Thyroid gland (tissue), 4 donors: ENCODE measurements at regions not wholly inside any gene's neighbourhood (a gene's known extent, or its start where the extent isn't known, plus 50 kb on each side); places are given as distances from the start of the nearest gene placed in this dataset.

Source experiments
- CTCF ChIP-seq, 6 experiments: fragments of 200-600 bp in 3 of 6; fragments of 450-650 bp in 3 of 6; sonication (generic) in 3 of 6; IDR thresholded peaks; one replicate each; pipeline ENCODE4 v1.5.1; 2016 to 2019; ENCODE audit warnings: antibody characterized with exemption in 6 of 6, mild to moderate bottlenecking in 2 of 6, inconsistent platforms in 1 of 6, moderate library complexity in 1 of 6
- POLR2A ChIP-seq, 2 donors: fragments of 450-650 bp; IDR thresholded peaks; one replicate each; pipeline ENCODE4 v1.6.1; 2017; ENCODE audit warnings: antibody characterized with exemption in 2 of 2, mild to moderate bottlenecking in 2 of 2, moderate library complexity in 1 of 2

DNA sequence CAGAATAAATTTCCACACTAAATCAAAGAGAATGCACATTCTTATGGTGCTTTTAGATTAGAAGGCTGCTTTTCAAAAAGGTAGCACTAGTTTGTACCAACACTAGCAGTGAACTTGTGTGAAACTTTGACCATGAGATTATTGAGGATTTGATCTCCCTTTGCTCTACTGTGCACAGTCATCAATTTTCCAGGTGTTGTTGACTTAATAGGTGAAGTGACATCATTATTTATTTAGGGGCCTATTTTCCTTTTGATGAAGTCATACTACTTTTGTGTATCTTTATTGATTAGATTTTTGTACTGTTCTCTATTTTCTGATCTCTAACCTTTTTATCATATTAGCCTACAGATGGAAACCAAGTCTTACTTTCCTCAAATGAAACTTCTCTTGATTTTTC, 507.9 kb upstream of the LCORL start:
- TF ChIP-seq CTCF (IDR thresholded peaks at IDR 0.05) (no peak), POLR2A (IDR thresholded peaks at IDR 0.05) (no peak)
